Spleen (tissue), 7 donors: ENCODE measurements at regions not wholly inside any gene's neighbourhood (a gene's known extent, or its start where the extent isn't known, plus 50 kb on each side); places are given as distances from the start of the nearest gene placed in this dataset.

Source experiments
- POLR2A ChIP-seq, 3 donors: fragments of 450-650 bp; IDR thresholded peaks; one replicate each; pipeline ENCODE4 v1.5.1; 2017; ENCODE audit warnings: antibody characterized with exemption in 3 of 3, mild to moderate bottlenecking in 1 of 3
- POLR2AphosphoS5 ChIP-seq, 3 donors: sonication (generic); formaldehyde crosslinking; IDR thresholded peaks; one replicate each; pipeline ENCODE4 v1.5.1; 2017; ENCODE audit warnings: antibody characterized with exemption in 3 of 3
- TF ChIP-seq, protein P1 (sequence below), 11 experiments: fragments of 200-600 bp in 7 of 11; fragments of 450-650 bp in 4 of 11; sonication (generic) in 4 of 11; IDR thresholded peaks in 8 of 11; conservative IDR thresholded peaks in 3 of 11; 1 replicate in 7 of 11; 2 replicates in 4 of 11; pipeline versions ENCODE4 v1.4.0 to v1.8.0; 2016 to 2021; ENCODE audit warnings: antibody characterized with exemption in 11 of 11, inconsistent platforms in 4 of 11, mild to moderate bottlenecking in 1 of 11
- donor health status: DM: no; HTN: no; CAD: no; lungs with moderate emphysema.
- donor health status: DM: no; HTN: no; CAD: no.
- donor health status: DM: no; HTN: no; CAD: no.

DNA sequence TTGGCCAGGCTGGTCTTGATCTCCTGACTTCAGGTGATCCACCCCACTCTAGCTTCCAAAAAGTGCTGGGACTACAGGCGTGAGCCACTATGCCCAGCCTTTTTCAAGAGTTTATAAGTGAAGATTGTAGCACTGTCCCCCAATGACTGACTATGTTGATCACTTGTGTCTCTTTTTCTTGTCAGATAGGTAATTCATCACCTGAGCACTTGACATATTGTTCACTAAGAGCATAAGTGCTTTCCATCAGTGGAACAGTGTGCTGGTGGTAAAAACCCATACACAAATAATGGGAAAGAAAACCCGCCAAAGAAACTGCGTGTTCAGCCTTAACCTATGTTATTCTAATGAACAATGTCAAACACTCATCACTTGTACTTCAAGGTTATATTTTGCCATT is 414.4 kb upstream of the CDH7 start:
- no peak for TF ChIP-seq POLR2A (IDR thresholded peaks at IDR 0.05)
- TF ChIP-seq, protein P1, sequence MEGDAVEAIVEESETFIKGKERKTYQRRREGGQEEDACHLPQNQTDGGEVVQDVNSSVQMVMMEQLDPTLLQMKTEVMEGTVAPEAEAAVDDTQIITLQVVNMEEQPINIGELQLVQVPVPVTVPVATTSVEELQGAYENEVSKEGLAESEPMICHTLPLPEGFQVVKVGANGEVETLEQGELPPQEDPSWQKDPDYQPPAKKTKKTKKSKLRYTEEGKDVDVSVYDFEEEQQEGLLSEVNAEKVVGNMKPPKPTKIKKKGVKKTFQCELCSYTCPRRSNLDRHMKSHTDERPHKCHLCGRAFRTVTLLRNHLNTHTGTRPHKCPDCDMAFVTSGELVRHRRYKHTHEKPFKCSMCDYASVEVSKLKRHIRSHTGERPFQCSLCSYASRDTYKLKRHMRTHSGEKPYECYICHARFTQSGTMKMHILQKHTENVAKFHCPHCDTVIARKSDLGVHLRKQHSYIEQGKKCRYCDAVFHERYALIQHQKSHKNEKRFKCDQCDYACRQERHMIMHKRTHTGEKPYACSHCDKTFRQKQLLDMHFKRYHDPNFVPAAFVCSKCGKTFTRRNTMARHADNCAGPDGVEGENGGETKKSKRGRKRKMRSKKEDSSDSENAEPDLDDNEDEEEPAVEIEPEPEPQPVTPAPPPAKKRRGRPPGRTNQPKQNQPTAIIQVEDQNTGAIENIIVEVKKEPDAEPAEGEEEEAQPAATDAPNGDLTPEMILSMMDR (IDR thresholded peaks at IDR 0.05 in 8 of 11, conservative IDR thresholded peaks at IDR 0.05 in 3 of 11), result no peak
- TF ChIP-seq POLR2AphosphoS5 (IDR thresholded peaks at IDR 0.05), result no peak
